ENCODE measurements at regions not wholly inside any gene's neighbourhood (a gene's known extent, or its start where the extent isn't known, plus 50 kb on each side); places are given as distances from the start of the nearest gene placed in this dataset.

DNA sequence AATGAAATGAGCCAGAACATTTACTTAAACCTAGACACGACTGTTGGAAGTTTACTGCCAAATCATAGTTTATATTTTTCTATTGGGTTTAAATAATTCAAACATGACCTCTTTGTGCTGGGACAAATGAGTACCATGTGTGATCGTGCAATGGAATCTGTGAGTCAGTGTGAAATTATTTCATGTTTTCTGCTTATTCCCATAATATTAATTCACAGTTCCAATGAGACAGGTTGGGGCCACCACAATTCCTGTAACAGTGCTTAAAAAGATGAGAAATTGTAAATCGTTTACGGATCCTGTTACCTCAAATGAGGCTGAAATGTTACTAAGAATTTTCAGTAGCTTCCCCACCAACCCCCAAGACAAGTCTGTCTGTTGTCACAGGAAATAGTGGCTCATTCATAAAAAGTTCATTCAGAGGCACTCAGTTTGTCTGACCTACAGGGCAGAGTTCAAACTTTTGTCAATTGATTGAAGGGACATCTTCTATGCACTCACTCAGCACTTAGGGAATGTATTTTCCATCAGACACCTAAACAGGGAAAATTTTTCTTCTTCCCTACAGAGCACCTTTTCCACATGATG, 563.9 kb upstream of the ADAMTS16 start:
- 38% methylated on average over 4 of the region's 4 CpGs for WGBS (ENCODE audit: insufficient coverage, low coverage, low lambda C conversion rate, missing lambda C conversion rate)
- no peaks in the 10 kb centered on the region for H3K9me3 ChIP-seq
- TF ChIP-seq, protein P1, sequence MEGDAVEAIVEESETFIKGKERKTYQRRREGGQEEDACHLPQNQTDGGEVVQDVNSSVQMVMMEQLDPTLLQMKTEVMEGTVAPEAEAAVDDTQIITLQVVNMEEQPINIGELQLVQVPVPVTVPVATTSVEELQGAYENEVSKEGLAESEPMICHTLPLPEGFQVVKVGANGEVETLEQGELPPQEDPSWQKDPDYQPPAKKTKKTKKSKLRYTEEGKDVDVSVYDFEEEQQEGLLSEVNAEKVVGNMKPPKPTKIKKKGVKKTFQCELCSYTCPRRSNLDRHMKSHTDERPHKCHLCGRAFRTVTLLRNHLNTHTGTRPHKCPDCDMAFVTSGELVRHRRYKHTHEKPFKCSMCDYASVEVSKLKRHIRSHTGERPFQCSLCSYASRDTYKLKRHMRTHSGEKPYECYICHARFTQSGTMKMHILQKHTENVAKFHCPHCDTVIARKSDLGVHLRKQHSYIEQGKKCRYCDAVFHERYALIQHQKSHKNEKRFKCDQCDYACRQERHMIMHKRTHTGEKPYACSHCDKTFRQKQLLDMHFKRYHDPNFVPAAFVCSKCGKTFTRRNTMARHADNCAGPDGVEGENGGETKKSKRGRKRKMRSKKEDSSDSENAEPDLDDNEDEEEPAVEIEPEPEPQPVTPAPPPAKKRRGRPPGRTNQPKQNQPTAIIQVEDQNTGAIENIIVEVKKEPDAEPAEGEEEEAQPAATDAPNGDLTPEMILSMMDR (IDR thresholded peaks at IDR 0.05) = no peak
- TF ChIP-seq POLR2A (IDR thresholded peaks at IDR 0.05) = no peak
- no peaks in the 10 kb centered on the region for H3K27me3 ChIP-seq
- intact Hi-C loops (cut with DNase I) = no loop called here
- H3K36me3 ChIP-seq = no peaks in the 10 kb centered on the region
- H3K4me3 ChIP-seq = no peak overlapping the region
- DNase-seq (no peak), ATAC-seq (no peak)
- no peak overlapping the region for H3K27ac ChIP-seq
- H3K4me1 ChIP-seq = no peaks in the 10 kb centered on the region

DNA sequence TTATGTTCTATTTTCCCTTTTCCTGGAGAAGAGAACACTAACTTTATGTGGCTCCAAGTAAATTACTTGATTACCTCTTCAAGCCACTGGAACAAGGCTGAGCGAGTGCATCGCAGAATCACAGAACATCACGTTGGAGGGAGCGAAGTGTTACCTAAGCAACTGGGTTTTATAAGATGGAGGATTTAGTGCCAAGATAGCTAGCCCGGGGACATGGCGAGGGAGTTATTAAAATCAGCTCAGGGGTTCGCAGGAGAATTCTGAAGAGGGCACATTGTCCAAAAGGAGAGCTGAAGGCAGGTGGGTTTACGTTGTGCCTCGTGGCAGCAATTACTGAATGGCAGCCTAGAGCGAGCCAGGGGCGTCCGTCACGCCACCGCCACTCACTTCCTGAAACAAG, 563.2 kb upstream of the ADAMTS16 start:
- no peaks in the 10 kb centered on the region for H3K36me3 ChIP-seq
- no peak for DNase-seq
- no peaks in the 10 kb centered on the region for H3K4me1 ChIP-seq
- intact Hi-C loops (cut with DNase I) = no loop called here
- H3K4me3 ChIP-seq = no peak overlapping the region
- H3K9me3 ChIP-seq = no peaks in the 10 kb centered on the region
- TF ChIP-seq, protein P1 (IDR thresholded peaks at IDR 0.05) = no peak
- TF ChIP-seq POLR2A (IDR thresholded peaks at IDR 0.05) = no peak
- ATAC-seq = no peak
- no peak overlapping the region for H3K27ac ChIP-seq
- no peaks in the 10 kb centered on the region for H3K27me3 ChIP-seq
- 76% methylated on average over 11 of the region's 14 CpGs for WGBS (ENCODE audit: insufficient coverage, low coverage, low lambda C conversion rate, missing lambda C conversion rate)

DNA sequence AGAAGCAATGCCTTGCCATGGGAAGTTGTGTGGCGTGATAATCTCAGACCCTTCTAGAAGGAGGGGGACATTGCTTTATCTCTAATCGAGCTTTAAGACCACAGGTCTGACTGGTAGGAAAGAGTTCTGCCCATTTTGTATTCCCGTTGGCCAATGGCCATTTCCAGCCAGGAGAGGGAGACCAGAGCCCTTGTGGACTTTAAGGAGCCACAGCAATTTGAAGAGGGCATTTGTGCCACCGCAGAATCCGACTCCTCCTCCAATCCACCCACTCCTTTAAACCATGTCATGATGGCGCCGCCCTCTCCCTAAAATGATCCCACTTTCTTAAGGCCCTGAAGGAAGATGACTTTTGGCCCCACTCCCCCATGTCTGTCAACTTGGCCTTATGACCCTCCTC, 560.5 kb upstream of the ADAMTS16 start:
- no peak for DNase-seq
- no peak for ATAC-seq
- Histone ChIP-seq H3K4me1 (no peaks in the 10 kb centered on the region), H3K9me3 (no peaks in the 10 kb centered on the region), H3K4me3 (no peak overlapping the region), H3K27ac (no peak overlapping the region), H3K36me3 (no peaks in the 10 kb centered on the region), H3K27me3 (no peaks in the 10 kb centered on the region)
- intact Hi-C loops (cut with DNase I) = no loop called here
- 57% methylated on average over 5 of the region's 7 CpGs for WGBS (ENCODE audit: insufficient coverage, low coverage, low lambda C conversion rate, missing lambda C conversion rate)
- no peak for TF ChIP-seq POLR2A (IDR thresholded peaks at IDR 0.05)
- TF ChIP-seq, protein P1 (IDR thresholded peaks at IDR 0.05) = no peak

DNA sequence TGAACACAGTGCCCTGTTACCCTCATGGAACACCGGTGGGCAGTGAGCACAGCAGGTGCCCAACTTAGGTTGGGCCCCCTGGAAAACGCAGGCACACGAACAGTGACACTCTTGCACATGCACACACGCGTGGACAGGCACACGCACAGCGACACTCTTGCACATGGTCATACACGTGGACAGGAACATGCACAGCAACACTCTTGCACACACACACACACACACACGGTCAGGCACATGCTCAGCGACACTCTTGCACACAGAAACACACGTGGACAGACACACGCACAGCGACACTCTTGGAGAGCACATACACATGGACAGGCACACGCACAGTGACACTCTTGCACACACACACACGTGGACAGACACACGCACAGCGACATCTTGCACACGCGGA, 559.4 kb upstream of the ADAMTS16 start:
- no peaks in the 10 kb centered on the region for H3K36me3 ChIP-seq
- H3K4me3 ChIP-seq = no peak overlapping the region
- H3K4me1 ChIP-seq = no peaks in the 10 kb centered on the region
- WGBS (ENCODE audit: insufficient coverage, low coverage, low lambda C conversion rate, missing lambda C conversion rate) = 82% methylated on average over 7 of the region's 19 CpGs
- H3K27me3 ChIP-seq = no peaks in the 10 kb centered on the region
- ATAC-seq (no peak), DNase-seq (no peak)
- H3K9me3 ChIP-seq = no peaks in the 10 kb centered on the region
- intact Hi-C loops (cut with DNase I) = no loop called here
- TF ChIP-seq, protein P1 (IDR thresholded peaks at IDR 0.05) = no peak
- H3K27ac ChIP-seq = no peak overlapping the region

DNA sequence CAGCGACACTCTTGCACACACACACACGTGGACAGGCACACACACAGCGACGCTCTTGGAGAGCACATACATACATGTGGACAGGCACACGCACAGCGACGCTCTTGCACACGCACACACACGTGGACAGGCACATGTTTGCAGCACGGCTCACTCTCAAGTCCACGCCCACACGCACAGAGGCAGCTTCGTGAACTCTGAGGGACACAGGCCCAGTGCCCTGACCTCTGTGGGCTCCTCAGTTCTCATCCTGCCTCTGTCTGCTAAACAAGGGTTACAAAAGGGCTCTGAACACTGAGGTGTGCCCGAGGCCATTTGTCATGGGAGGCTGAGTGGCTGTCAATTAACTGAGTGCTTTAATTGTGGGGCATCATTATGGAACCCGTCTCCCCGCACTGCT, 558.8 kb upstream of the ADAMTS16 start:
- Histone ChIP-seq H3K4me1 (no peaks in the 10 kb centered on the region), H3K4me3 (no peak overlapping the region), H3K27ac (no peak overlapping the region), H3K27me3 (no peaks in the 10 kb centered on the region), H3K36me3 (no peaks in the 10 kb centered on the region), H3K9me3 (no peaks in the 10 kb centered on the region)
- intact Hi-C loops (cut with DNase I) = no loop called here
- no peak for TF ChIP-seq POLR2A (IDR thresholded peaks at IDR 0.05)
- TF ChIP-seq, protein P1 (IDR thresholded peaks at IDR 0.05) = no peak
- 86% methylated on average over 13 of the region's 16 CpGs for WGBS (ENCODE audit: insufficient coverage, low coverage, low lambda C conversion rate, missing lambda C conversion rate)
- peak in 1 of 4 donors; percentile 12 for ATAC-seq
- no peak for DNase-seq
